ENCODE measurements at regions not wholly inside any gene's neighbourhood (a gene's known extent, or its start where the extent isn't known, plus 50 kb on each side); places are given as distances from the start of the nearest gene placed in this dataset.

- DNase-seq: no peak
- Mint-ChIP-seq H3K9me3 (ENCODE audit: low read depth, unreplicated experiment) (peaks cover 9% of the 10 kb centered on the region), H3K27ac (ENCODE audit: unreplicated experiment) (no peak overlapping the region), H3K4me1 (ENCODE audit: low read depth, unreplicated experiment) (no peaks in the 10 kb centered on the region), H3K36me3 (ENCODE audit: insufficient read depth, unreplicated experiment) (no peaks in the 10 kb centered on the region), H3K27me3 (ENCODE audit: unreplicated experiment) (no peaks in the 10 kb centered on the region), H3K4me3 (ENCODE audit: low read depth, unreplicated experiment) (no peak overlapping the region)
- CTCF ChIA-PET: no interaction called here
- no TSS peak for BruUV-seq (replicated peaks)
- intact Hi-C loops (cut with micrococcal nuclease; ENCODE audit: unreplicated experiment): no loop called here
- TF ChIP-seq CTCF (IDR thresholded peaks at IDR 0.05; ENCODE audit: unreplicated experiment): no peak
Observed at GRCh38 chr5:118258223-118258622, 730.1 kb downstream of the DTWD2 start.

GRCh38 chr5:118257066-118257465 lies 731.3 kb downstream of the DTWD2 start:
- no peaks in the 10 kb centered on the region for H3K4me1 Mint-ChIP-seq (ENCODE audit: low read depth, unreplicated experiment)
- BruUV-seq (replicated peaks): no TSS peak
- intact Hi-C loops (cut with micrococcal nuclease; ENCODE audit: unreplicated experiment): no loop called here
- H3K36me3 Mint-ChIP-seq (ENCODE audit: insufficient read depth, unreplicated experiment): no peaks in the 10 kb centered on the region
- CTCF ChIA-PET: no interaction called here
- TF ChIP-seq CTCF (IDR thresholded peaks at IDR 0.05; ENCODE audit: unreplicated experiment): no peak
- no peak for DNase-seq
- no peaks in the 10 kb centered on the region for H3K27me3 Mint-ChIP-seq (ENCODE audit: unreplicated experiment)
- no peak overlapping the region for H3K27ac Mint-ChIP-seq (ENCODE audit: unreplicated experiment)
- H3K9me3 Mint-ChIP-seq (ENCODE audit: low read depth, unreplicated experiment): peaks cover 9% of the 10 kb centered on the region
- no peak overlapping the region for H3K4me3 Mint-ChIP-seq (ENCODE audit: low read depth, unreplicated experiment)

- Mint-ChIP-seq H3K36me3 (ENCODE audit: insufficient read depth, unreplicated experiment) (no peaks in the 10 kb centered on the region), H3K9me3 (ENCODE audit: low read depth, unreplicated experiment) (peaks cover 18% of the 10 kb centered on the region), H3K27ac (ENCODE audit: unreplicated experiment) (no peak overlapping the region), H3K27me3 (ENCODE audit: unreplicated experiment) (no peaks in the 10 kb centered on the region), H3K4me3 (ENCODE audit: low read depth, unreplicated experiment) (no peak overlapping the region), H3K4me1 (ENCODE audit: low read depth, unreplicated experiment) (no peaks in the 10 kb centered on the region)
- CTCF ChIA-PET: no interaction called here
- BruUV-seq (replicated peaks): no TSS peak
- DNase-seq: no peak
- TF ChIP-seq CTCF (IDR thresholded peaks at IDR 0.05; ENCODE audit: unreplicated experiment): no peak
- intact Hi-C loops (cut with micrococcal nuclease; ENCODE audit: unreplicated experiment): no loop called here
Observed at GRCh38 chr5:118253225-118254061, 734.9 kb downstream of the DTWD2 start.

GRCh38 chr5:118249386-118249785 lies 739.0 kb downstream of the DTWD2 start:
- intact Hi-C loops (cut with micrococcal nuclease; ENCODE audit: unreplicated experiment): no loop called here
- DNase-seq: no peak
- H3K27me3 Mint-ChIP-seq (ENCODE audit: unreplicated experiment): no peaks in the 10 kb centered on the region
- H3K4me3 Mint-ChIP-seq (ENCODE audit: low read depth, unreplicated experiment): no peak overlapping the region
- no peak for TF ChIP-seq CTCF (IDR thresholded peaks at IDR 0.05; ENCODE audit: unreplicated experiment)
- no peaks in the 10 kb centered on the region for H3K4me1 Mint-ChIP-seq (ENCODE audit: low read depth, unreplicated experiment)
- H3K9me3 Mint-ChIP-seq (ENCODE audit: low read depth, unreplicated experiment): peaks cover 19% of the 10 kb centered on the region
- no peaks in the 10 kb centered on the region for H3K36me3 Mint-ChIP-seq (ENCODE audit: insufficient read depth, unreplicated experiment)
- no TSS peak for BruUV-seq (replicated peaks)
- CTCF ChIA-PET: no interaction called here
- H3K27ac Mint-ChIP-seq (ENCODE audit: unreplicated experiment): no peak overlapping the region
